Neural cell (in vitro differentiated cells): ENCODE measurements at regions not wholly inside any gene's neighbourhood (a gene's known extent, or its start where the extent isn't known, plus 50 kb on each side); places are given as distances from the start of the nearest gene placed in this dataset.
"Not testable (repeated sequence)": the region's sequence is repeated elsewhere in the genome, so short reads cannot be mapped to it uniquely, and the experiment has no call there.

Source experiments
- CTCF ChIP-seq: fragments of 450-650 bp; IDR thresholded peaks from 2 replicates; pipeline ENCODE4 v1.5.1; 2014; ENCODE audit warnings: antibody characterized with exemption, mild to moderate bottlenecking, moderate library complexity; ENCODE audit not compliant: poor library complexity, severe bottlenecking
- EP300 ChIP-seq: fragments of 450-650 bp; conservative IDR thresholded peaks from 2 replicates; pipeline ENCODE4 v1.6.1; 2014; ENCODE audit warnings: antibody characterized with exemption, mild to moderate bottlenecking, moderate library complexity; ENCODE audit not compliant: poor library complexity, severe bottlenecking
- EZH2 ChIP-seq: fragments of 200-600, 300-800 bp; shearing (Covaris generic), sonication (generic); IDR thresholded peaks from 2 replicates; pipeline ENCODE4 v1.6.1; 2014; ENCODE audit warnings: antibody characterized with exemption, low read length, borderline replicate concordance, mild to moderate bottlenecking; ENCODE audit not compliant: insufficient read depth, poor library complexity, severe bottlenecking
- MXI1 ChIP-seq: fragments of 450-650 bp; conservative IDR thresholded peaks from 2 replicates; pipeline ENCODE4 v1.6.1; 2014; ENCODE audit warnings: antibody characterized with exemption, mild to moderate bottlenecking; ENCODE audit not compliant: poor library complexity, severe bottlenecking
- POLR2AphosphoS5 ChIP-seq: IDR thresholded peaks from 2 replicates; pipeline ENCODE4 v1.6.1; 2012
- SMC3 ChIP-seq: fragments of 450-650 bp; conservative IDR thresholded peaks from 2 replicates; pipeline ENCODE4 v1.6.1; 2014; ENCODE audit warnings: antibody characterized with exemption, mild to moderate bottlenecking, moderate library complexity; ENCODE audit not compliant: poor library complexity
- TAF1 ChIP-seq: IDR thresholded peaks from 2 replicates; pipeline ENCODE4 v1.6.1; 2012; ENCODE audit warnings: low read depth
- TF ChIP-seq, protein P1 (sequence below): IDR thresholded peaks from 2 replicates; pipeline ENCODE4 v1.6.1; 2012; ENCODE audit warnings: borderline replicate concordance

- TF ChIP-seq CTCF, SMC3, POLR2AphosphoS5, EZH2, TAF1, MXI1, EP300: not testable (repeated sequence)
- TF ChIP-seq, protein P1, sequence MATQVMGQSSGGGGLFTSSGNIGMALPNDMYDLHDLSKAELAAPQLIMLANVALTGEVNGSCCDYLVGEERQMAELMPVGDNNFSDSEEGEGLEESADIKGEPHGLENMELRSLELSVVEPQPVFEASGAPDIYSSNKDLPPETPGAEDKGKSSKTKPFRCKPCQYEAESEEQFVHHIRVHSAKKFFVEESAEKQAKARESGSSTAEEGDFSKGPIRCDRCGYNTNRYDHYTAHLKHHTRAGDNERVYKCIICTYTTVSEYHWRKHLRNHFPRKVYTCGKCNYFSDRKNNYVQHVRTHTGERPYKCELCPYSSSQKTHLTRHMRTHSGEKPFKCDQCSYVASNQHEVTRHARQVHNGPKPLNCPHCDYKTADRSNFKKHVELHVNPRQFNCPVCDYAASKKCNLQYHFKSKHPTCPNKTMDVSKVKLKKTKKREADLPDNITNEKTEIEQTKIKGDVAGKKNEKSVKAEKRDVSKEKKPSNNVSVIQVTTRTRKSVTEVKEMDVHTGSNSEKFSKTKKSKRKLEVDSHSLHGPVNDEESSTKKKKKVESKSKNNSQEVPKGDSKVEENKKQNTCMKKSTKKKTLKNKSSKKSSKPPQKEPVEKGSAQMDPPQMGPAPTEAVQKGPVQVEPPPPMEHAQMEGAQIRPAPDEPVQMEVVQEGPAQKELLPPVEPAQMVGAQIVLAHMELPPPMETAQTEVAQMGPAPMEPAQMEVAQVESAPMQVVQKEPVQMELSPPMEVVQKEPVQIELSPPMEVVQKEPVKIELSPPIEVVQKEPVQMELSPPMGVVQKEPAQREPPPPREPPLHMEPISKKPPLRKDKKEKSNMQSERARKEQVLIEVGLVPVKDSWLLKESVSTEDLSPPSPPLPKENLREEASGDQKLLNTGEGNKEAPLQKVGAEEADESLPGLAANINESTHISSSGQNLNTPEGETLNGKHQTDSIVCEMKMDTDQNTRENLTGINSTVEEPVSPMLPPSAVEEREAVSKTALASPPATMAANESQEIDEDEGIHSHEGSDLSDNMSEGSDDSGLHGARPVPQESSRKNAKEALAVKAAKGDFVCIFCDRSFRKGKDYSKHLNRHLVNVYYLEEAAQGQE = not testable (repeated sequence)
Measured at GRCh38 chr2:87572906-87573305, 175.0 kb upstream of the PLGLB2 start.
